GM21528 (cell line): ENCODE measurements at regions not wholly inside any gene's neighbourhood (a gene's known extent, or its start where the extent isn't known, plus 50 kb on each side); places are given as distances from the start of the nearest gene placed in this dataset.

Experiments used
- ATAC-seq: cut with Tn5 transposase; IDR thresholded peaks from one replicate; pipeline ENCODE4 v1.9.1; 2021; ENCODE audit warnings: mild to moderate bottlenecking, moderate library complexity; ENCODE audit not compliant: unreplicated experiment, low FRiP score

DNA sequence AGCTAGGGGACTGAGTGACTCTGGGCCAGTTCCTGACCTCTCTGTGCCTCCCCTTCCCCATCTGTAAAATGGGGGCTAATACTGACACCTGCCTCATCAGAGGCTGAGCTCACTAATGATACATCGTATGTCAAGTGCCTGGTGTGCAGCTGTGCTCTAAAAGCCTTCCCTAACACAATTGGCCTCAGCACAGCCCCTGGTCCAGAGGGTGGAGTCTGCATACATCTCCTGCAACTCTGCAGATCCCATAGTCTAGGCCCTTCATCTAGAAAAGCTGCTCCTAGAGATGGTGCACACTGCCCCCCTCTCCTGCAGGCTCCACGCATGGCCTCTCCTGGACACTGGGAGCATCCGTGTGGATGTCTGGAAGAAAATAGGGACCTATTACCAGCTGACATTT lies 255.0 kb downstream of the RPS24 start:
- no peak for ATAC-seq

DNA sequence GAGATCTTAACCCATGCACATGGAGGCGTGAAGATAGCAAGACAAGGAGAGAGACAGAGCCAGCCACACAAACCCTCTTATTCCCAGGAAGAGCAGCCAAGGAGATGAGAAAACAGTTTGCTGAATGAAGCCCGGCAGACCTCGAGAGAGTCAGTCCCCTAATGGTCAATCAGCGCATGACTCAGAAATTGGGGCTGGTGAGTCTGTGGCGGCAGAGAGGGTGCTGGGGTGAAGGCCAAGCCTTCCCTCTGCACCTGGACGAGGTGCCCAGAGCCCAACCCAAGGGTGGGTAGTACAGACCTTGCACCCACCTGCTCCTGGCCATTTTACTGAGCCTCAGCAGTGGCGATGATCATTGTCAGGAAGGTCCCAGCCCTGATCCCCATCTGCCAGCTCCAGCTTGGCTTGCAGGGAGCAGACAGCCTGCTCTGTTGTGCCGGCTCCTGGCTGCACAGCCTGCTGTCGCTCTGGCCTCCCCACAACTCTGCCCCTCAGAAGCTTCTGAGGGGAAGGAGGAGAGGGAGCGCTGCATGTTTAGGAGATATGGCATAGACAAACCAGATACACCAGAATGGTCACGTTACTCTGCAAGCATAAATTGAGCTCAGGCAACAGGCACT lies 256.6 kb downstream of the RPS24 start:
- ATAC-seq: no peak

DNA sequence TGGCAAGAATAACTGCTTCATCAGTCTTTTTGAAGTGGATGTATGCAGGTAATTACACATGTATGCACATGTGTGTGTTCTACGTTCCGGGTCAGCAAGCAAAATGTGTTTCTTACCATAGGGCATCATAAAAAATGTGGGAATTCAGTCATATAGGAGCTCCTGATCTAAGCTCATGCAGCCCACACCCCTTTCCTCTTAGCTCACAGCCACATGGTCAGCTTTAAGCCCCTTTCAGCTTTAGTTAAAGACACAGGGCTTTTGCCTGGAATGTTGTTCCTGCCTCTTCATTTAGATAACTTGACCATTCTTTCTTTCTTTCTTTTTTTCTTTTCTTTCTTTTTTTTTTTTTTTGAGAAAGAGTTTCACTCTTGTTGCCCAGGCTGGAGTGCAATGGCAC lies 258.1 kb downstream of the RPS24 start:
- no peak for ATAC-seq

DNA sequence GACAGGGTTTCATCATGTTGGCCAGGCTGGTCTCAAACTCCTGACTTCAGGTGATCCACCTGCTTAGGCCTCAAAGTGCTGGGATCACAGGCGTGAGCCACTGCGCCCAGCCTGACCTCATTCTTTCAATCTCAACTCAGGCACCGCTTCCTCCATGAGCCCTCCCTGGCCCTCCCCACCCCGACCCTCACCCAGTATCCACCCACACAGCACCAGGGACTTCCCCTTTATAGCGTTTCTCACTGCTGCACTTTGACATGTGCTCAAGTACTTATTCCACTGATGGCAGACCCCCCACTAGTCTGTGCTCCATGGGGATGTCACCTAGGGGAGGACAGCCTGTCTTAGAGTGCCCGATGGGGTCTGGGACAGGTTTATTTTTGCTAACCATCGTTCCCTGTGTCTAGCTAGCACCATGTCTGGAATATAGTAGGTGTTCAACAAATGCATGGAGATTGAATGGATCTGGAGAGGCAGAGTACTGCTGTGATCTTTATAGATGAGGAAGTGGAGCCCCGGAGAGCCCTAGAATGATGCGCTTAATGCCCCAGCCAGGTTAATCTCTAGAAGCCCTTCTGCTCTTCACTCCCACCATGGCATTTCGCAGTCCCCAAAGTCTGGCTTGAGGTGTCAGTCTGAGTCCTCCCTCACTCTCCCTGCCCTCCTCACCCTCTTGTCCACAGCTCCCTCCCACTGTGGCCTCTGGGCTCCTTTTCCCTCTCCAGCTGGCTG lies 258.8 kb downstream of the RPS24 start:
- ATAC-seq: no peak

DNA sequence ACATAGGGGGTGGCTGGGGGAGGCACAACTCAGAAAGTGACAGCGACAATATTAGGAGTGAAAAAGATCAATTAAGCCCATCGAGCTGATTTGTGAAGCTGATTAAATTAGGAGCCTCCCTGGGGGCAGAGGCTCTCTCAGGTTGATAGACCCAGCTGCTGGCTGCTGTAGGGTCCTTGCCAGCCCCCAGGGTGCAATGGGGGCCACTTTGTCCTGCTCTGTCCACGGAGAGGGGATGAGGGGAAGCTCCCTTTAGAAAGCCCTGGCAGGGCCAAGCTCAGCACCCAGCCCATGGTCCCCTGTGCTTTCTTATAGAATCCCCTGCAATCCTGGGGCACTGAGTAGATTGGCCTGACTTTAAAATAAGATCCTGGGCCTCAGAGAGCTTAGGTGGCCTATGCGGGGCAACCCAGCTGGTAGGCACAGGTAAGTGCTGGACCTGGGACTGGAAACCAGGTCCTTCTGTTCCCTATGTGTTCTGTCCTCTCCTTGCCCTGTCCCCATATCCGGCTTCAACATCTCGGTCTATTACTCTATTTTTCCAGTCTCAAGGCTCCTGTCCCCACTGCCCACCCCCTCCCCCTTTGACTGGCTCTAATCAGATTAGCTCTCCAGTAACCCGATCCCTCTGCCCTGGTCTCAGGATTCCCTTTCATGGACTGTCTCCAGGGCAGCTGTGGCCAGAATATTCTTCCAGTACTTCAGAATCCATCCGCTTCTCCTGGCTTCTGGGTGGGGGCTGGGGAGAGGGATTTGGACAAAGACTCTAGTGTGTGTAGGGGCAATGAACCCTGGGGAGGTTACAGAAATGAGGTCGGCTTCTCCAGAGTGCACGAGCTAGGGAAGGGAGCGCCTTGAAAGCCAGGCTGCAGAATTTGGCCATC lies 259.6 kb downstream of the RPS24 start:
- no peak for ATAC-seq

DNA sequence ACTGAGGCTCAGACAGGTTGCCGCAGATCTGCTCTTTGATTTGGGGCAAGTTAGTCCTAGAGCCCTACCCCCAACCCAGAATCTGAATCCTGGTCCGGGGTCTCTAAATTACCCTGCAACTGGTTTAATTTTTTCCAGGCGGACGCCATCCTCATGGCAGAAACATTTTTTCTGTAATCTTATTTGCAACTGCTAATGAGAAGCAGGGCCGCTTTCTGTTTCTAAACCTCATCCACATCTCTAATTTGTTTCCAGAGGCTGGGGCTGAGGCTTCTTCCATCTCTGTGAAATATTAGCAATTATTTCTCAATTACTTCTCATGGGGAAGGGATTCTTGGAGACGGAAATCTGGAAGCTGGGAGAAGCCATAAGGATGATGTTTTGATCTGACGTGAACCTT lies 261.6 kb downstream of the RPS24 start:
- no peak for ATAC-seq

DNA sequence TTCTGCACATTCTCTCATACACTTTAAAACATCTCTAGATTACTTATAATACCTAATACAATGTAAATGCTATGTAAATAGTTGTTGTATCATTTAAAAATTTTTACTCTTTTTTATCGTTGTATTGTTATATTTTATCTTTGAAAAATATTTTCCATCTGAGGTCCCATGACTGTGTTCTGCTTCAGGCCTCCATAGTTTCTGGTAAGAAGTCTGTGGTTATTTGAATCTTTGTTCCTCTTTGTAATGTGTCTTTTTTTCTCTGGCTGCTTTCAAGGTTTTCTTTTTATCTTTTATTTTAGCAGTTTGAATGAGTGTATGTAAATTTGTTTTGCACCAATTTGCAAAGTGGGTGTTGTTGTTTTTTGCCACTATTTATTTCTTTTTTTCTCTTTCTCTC lies 263.1 kb downstream of the RPS24 start:
- no peak for ATAC-seq

DNA sequence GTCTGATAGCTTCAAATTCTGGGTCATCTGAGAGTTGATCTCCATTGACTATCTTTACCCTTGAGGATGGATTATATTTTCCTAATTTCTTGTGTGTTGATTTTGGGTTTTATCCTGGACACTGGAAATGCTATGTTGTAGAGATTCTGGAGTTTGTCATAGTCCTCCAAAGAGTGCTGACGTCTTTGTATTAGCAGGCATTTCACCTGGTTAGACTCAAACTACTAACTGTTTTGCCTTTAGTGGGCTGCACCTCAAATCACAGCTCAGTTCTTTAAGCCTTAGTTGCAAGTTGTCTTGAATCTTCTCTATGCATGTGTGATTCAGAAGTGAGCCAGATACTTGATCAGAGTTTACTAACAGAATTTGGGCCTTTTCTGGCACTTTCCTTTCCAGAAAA lies 264.3 kb downstream of the RPS24 start:
- no peak for ATAC-seq

DNA sequence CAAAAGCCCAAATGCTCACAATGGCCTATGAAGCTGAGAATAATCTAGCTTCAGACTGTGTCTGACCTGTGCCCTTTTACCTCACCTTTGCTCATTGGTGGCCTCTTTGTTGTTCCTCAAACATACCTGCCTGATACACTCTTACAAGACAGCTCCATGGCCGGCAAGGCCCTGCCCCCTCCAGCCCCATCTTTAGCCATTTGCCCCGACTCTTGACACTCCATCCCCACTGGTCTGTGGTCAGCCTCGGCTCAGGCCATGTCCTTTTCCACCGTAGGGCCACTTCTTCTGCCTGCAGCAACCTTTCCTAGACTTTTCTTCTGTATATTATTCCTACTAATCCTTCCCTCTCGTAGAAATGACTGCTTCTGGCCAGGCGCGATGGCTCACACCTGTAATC lies 265.2 kb downstream of the RPS24 start:
- no peak for ATAC-seq

DNA sequence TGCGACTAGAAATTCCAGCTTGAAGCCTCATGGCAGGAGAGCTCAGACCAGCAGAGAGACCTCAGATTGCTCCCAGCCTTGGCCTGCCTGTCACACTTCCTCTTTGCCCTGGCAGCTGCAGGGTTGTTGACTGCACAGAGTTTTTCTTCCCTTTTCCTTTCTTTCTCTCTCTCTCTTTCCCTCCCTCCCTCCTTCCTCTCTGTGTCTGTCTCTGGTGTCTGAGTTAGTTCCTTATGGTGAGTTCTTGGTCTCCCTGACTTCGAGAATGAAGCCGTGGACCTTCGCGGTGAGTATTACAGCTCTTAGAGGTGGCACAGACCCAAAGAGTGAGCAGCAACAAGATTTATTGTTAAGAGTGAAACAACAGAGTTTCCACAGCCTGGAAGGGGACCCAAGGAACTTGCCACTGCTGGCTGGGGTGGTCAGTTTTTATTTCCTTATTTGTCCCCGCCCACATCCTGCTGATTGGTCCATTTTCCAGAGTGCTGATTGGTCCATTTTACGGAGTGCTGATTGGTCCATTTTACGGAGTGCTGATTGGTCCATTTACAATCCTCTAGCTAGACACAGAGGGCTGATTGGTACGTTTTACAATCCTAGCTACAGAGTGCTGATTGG lies 266.3 kb downstream of the RPS24 start:
- ATAC-seq: no peak

DNA sequence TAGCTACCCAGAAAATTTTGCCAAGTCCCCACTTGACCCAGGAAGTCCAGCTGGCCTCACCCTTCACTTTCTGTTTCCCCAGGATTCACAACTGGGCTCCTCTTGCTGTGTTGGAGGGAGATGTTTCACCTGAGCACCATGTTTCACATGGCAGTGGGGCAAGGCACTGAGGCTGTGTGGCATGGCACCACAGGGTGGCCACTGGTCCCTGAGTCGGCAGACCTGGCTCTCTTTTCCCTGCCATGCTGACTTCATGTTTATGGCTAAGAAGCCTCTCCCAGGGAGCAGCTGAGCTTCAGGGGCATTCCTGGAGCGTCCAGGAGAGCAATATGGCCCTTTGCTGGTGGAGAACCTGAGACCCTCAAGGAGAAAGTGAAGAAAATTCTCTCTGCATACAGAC lies 266.9 kb downstream of the RPS24 start:
- ATAC-seq: no peak

DNA sequence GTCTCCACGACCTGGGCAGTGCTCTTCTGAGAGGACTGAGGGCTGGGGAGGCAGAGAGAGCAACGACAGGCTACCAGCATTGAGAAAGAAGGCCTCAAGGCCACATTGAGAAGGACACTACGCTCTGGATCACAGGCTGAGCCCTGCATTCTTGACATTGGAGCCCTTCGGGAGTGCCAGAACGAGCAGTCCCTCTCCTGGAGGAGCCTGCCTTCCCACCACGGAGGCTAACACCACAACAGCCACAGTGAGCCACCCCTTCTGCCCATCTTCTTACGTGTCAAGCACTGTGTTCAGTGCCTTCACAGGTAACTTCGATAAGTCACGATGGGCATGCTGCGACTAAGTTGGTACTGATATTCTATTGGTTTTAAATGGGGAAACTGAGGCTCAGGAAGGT lies 267.8 kb downstream of the RPS24 start:
- ATAC-seq: no peak

DNA sequence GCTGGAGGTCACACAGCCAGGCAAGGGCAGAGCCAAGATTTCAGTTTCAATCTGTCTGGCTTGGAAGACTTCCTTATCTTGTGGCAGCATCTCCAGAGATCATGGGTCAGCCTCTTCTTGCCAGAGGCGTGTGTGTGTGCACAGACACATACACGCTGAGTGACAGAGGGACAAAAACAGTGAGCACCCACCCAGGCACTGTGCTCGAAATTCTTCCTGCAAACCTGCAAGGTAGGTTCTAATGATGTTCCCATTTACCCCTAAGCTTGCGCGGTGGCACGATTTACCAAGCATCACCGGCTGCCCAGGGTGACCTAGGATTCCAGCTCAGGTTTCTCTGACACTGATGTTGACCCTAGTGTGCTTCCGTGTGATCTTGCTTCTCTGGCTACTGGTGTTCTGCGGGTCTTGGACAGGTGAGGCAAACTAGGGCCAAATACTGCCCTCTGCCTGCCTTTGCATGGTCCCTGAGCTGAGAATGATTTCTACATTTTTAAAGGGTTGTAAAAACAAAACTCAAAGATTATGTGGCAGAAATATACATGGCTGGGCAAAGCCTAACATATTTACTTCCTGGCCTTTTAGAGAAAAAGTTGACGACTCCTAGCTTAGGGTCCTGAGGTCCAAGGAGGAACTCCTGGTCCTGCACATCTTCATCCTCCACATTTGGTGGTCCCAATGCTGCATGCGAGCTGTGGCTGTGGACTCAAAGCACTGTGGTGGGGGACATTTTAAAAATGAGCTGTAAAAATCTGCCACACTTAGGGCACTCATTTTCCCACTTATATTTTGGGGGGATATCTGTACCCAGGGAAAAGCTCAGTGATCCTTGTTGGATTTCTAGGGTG lies 268.5 kb downstream of the RPS24 start:
- ATAC-seq: no peak

DNA sequence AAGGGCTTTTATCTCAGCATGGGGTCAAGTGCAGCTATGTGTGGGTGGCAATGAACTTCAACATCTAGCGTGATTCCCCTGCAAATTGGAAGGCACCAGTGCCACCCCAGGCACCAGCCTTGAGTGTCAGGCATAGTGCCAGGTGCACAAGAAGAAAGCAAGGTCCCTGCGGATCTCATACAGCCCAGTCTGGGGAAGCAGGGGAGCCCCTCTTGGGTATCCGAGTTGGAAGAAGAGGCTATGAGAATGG lies 269.0 kb downstream of the RPS24 start:
- no peak for ATAC-seq

DNA sequence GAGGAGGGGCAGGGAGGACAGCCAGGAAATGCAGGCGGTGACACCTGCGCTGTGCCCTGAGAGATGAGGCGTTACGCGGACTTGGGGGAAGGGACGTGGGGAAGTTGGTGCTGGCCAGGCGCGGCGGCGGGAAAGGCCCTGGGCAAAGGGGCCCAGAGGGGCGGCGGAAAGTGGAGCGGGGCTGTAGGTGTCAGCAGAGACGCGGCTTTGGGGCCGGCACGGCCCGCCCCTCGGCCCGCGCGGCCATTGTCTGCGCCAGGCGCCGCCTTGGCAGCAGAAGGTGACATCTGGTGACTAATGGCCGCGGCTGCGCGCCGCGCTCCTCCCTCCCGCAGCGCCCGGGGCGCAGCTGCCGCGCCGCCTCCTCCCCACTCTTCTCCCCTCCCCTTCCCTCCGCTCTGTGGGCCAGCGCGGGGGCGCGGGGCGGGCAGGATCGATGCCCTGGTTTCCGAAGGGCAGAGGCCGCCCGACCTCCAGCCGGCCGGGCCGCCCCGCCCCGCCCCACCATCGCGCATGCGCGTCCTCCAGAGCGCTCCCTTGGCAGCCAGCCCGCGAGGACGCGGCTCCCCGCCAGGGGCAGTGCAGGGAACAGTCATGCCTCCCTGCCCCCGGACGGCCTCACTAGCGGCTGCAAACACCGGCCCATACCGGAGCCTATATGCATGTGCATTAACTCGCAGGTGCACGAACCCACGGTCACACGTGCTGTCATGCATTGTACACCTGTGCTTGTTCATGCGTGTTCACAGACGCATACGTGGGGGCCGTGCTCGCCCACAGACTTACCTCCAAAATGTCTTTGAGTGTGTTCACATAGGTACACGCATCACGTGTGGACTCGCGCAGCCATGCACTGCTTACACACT lies 269.6 kb downstream of the RPS24 start:
- peak; percentile 86 for ATAC-seq

DNA sequence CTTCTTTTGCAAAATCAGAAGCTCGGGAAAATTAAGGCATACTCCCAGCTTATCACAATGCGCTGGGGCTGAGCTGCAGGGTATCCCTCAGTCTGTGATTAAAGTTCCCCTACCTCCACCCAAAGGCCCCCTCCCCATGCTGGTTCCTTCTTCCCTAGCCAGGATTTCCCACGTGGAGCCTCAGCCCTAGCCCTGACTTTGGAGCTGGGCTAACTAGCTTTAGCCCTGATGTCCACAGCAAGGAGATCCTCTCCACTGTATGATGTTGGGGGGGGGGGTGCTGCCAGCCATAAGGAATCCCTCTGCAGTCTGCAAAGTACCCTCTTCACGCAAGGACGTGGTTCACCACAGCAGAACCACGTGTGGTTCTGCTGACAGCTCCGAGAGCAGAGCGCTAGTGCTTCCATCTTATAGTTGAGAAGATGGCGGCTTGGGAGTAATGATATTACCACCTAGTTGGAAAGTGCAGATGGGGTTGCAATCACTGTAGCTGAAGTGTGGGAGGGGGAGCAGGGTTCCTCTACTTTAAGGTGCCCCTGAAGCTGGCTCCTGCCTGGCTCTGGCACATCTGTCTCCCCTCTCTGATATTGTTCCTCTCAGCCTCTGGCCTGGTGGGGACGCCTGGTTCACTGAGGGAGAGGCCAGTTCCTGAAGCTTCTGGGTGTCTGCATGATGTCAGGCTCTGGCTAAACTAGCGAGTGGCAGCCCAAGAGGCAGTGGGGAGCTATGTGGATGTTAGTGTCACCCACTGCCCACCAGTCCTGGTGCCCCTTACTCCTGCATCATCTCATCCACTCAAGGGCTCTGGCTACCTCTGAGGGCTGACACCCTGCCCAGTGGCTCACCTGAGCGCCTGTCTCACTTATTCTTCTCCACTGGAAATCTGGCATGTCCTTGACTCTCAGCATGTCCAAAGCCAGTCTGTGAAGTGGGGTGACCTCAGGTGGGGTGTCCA lies 270.7 kb downstream of the RPS24 start:
- no peak for ATAC-seq

DNA sequence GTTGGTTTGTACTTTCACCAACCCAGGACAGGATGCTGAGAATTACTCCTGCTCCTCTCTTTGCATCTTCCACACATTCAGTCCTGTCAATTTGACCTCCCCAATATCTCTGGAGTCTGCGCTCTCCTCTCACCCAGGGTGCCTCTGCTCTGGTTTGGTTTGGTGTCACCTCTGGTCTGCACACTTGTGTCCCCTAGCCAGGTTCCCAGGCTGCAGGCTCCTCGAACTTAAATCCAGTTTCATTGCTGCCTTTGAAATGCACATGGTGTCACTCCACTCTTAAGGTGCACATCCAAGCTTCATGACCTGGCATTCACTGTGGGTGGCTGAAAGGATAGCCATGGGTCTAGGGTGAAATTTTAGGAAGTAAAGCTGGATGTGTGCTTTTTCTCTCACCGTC lies 271.6 kb downstream of the RPS24 start:
- no peak for ATAC-seq

DNA sequence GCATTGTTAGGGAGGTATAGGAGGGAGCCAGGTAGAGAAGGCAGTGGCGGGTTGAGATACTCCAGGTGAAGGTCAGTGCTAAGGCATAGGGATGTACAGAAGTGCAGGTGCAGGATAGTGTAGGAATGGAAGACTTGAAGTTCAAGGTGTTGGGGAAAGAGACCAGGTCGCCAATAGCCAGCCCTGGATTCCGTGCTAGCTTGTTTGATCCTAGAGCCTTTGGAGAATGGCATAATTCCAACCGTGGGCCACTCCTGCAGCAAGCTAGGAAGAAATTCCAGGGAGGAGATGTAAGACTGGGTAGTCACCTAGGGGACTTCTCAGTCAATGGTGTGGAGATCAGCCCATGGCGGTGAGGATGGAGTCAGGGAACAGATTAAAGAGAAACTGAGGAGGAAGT lies 272.7 kb downstream of the RPS24 start:
- no peak for ATAC-seq
